HG02885 (cell line): ENCODE measurements at regions not wholly inside any gene's neighbourhood (a gene's known extent, or its start where the extent isn't known, plus 50 kb on each side); places are given as distances from the start of the nearest gene placed in this dataset.

Source experiments
- ATAC-seq: cut with Tn5 transposase; IDR thresholded peaks from one replicate; pipeline ENCODE4 v1.9.1; 2021; ENCODE audit warnings: mild to moderate bottlenecking; ENCODE audit not compliant: unreplicated experiment, poor library complexity

GRCh38 chr14:59085207-59085739 is 103.2 kb upstream of the DAAM1 start:
- no peak for ATAC-seq

GRCh38 chr14:59086241-59086882 is 102.1 kb upstream of the DAAM1 start:
- no peak for ATAC-seq

- ATAC-seq, result no peak
Observed at GRCh38 chr14:59087240-59087639, 101.2 kb upstream of the DAAM1 start.

- ATAC-seq, result no peak
Observed at GRCh38 chr14:59087711-59088110, 100.8 kb upstream of the DAAM1 start.

- no peak for ATAC-seq
Observed at GRCh38 chr14:59090572-59090971, 97.9 kb upstream of the DAAM1 start.

- ATAC-seq, result no peak
Observed at GRCh38 chr14:59091404-59091803, 97.1 kb upstream of the DAAM1 start.

- ATAC-seq, result no peak
Observed at GRCh38 chr14:59091976-59092375, 96.5 kb upstream of the DAAM1 start.

- no peak for ATAC-seq
Observed at GRCh38 chr14:59093902-59094301, 94.6 kb upstream of the DAAM1 start.

- ATAC-seq, result no peak
Observed at GRCh38 chr14:59096303-59096702, 92.2 kb upstream of the DAAM1 start.

GRCh38 chr14:59097681-59098080 is 90.8 kb upstream of the DAAM1 start:
- ATAC-seq, result no peak

GRCh38 chr14:59098377-59098776 is 90.1 kb upstream of the DAAM1 start:
- ATAC-seq, result no peak

- ATAC-seq, result no peak
Observed at GRCh38 chr14:59100205-59100604, 88.3 kb upstream of the DAAM1 start.

- ATAC-seq, result no peak
Observed at GRCh38 chr14:59101476-59101875, 87.0 kb upstream of the DAAM1 start.

GRCh38 chr14:59103396-59103795 is 85.1 kb upstream of the DAAM1 start:
- ATAC-seq, result no peak

- no peak for ATAC-seq
Observed at GRCh38 chr14:59107819-59108218, 80.6 kb upstream of the DAAM1 start.

- peak; percentile 36 for ATAC-seq
Observed at GRCh38 chr14:59116984-59117415, 71.5 kb upstream of the DAAM1 start.

GRCh38 chr14:59117754-59118528 is 70.5 kb upstream of the DAAM1 start:
- no peak for ATAC-seq

GRCh38 chr14:59120921-59121320 is 67.5 kb upstream of the DAAM1 start:
- ATAC-seq, result no peak

- ATAC-seq, result no peak
Observed at GRCh38 chr14:59123531-59123930, 64.9 kb upstream of the DAAM1 start.

- ATAC-seq, result no peak
Observed at GRCh38 chr14:59123975-59124374, 64.5 kb upstream of the DAAM1 start.

- ATAC-seq, result no peak
Observed at GRCh38 chr14:59125156-59125555, 63.3 kb upstream of the DAAM1 start.
